CD14-positive monocyte (primary cell): ENCODE measurements at regions not wholly inside any gene's neighbourhood (a gene's known extent, or its start where the extent isn't known, plus 50 kb on each side); places are given as distances from the start of the nearest gene placed in this dataset.

Source experiments
- DNase-seq, 3 donors: peaks; one replicate each; pipeline ENCODE4 v3.0.0-alpha.2; 2011 to 2022
- H2AFZ ChIP-seq: 2 replicates; pipeline ENCODE4 v1.6.0; 2012; ENCODE audit warnings: mild to moderate bottlenecking, low read depth, low read length, inconsistent platforms; ENCODE audit not compliant: insufficient read depth, poor library complexity, severe bottlenecking
- H3K27ac ChIP-seq, 2 donors: 1 replicate in 1 of 2; 2 replicates in 1 of 2; pipeline ENCODE4 v1.5.1; 2012 to 2013; ENCODE audit warnings: low read length in 2 of 2, control low read depth in 1 of 2, inconsistent platforms in 1 of 2, low read depth in 1 of 2, mild to moderate bottlenecking in 1 of 2
- H3K27me3 ChIP-seq, 2 donors: one replicate each; pipeline versions ENCODE4 v1.6.0 to v1.6.1; 2011 to 2013; ENCODE audit warnings: low read length in 2 of 2; ENCODE audit not compliant: control insufficient read depth in 2 of 2, insufficient read depth in 2 of 2
- H3K36me3 ChIP-seq, 2 donors: replicated peaks in 1 of 2; 1 replicate in 1 of 2; 2 replicates in 1 of 2; pipeline versions ENCODE4 v1.5.1 to v1.6.1; 2012 to 2013; ENCODE audit warnings: low read length in 2 of 2, control low read depth in 1 of 2, inconsistent platforms in 1 of 2, mild to moderate bottlenecking in 1 of 2; ENCODE audit not compliant: insufficient read depth in 2 of 2, control insufficient read depth in 1 of 2
- H3K4me1 ChIP-seq, 2 donors: 1 replicate in 1 of 2; 2 replicates in 1 of 2; pipeline versions ENCODE4 v1.5.1 to v1.6.1; 2012 to 2013; ENCODE audit warnings: low read length in 2 of 2, control low read depth in 1 of 2, inconsistent platforms in 1 of 2, mild to moderate bottlenecking in 1 of 2, moderate library complexity in 1 of 2; ENCODE audit not compliant: insufficient read depth in 2 of 2, control insufficient read depth in 1 of 2
- H3K4me2 ChIP-seq: replicated peaks from 2 replicates; pipeline ENCODE3; 2012; ENCODE audit warnings: low read length, moderate library complexity, mild to moderate bottlenecking; ENCODE audit not compliant: poor library complexity, severe bottlenecking; ENCODE audit errors: extremely low read depth
- H3K4me3 ChIP-seq, 3 experiments: fragments of 200-600 bp in 1 of 3; sonication (generic) in 1 of 3; replicated peaks in 1 of 3; 1 replicate in 2 of 3; 2 replicates in 1 of 3; pipeline ENCODE4 v1.5.1; 2011 to 2013; ENCODE audit warnings: low read length in 3 of 3, mild to moderate bottlenecking in 3 of 3, control low read depth in 2 of 3, low read depth in 2 of 3, inconsistent platforms in 1 of 3, moderate library complexity in 1 of 3
- H3K79me2 ChIP-seq: 2 replicates; pipeline ENCODE4 v1.6.0; 2012; ENCODE audit warnings: mild to moderate bottlenecking, control low read depth, inconsistent platforms, low read length, moderate library complexity; ENCODE audit not compliant: insufficient read depth
- H3K9ac ChIP-seq: 2 replicates; pipeline ENCODE4 v1.6.0; 2017; ENCODE audit warnings: low read length, mild to moderate bottlenecking; ENCODE audit not compliant: insufficient read depth, poor library complexity, severe bottlenecking
- H3K9me3 ChIP-seq, 2 donors: replicated peaks in 1 of 2; 1 replicate in 1 of 2; 2 replicates in 1 of 2; pipeline versions ENCODE4 v1.5.1 to v1.6.1; 2012 to 2013; ENCODE audit warnings: low read length in 2 of 2, control low read depth in 1 of 2; ENCODE audit not compliant: control insufficient read depth in 1 of 2, insufficient read depth in 1 of 2
- H4K20me1 ChIP-seq: 2 replicates; pipeline ENCODE4 v1.6.0; 2012; ENCODE audit warnings: mild to moderate bottlenecking, low read length, control low read depth, moderate library complexity; ENCODE audit not compliant: insufficient read depth
- H3K27ac Mint-ChIP-seq, 7 donors: one replicate each; pipeline ENCODE4 v1.8.0; 2020; ENCODE audit warnings: mild to moderate bottlenecking in 7 of 7, mixed read lengths in 7 of 7, moderate library complexity in 6 of 7, inconsistent platforms in 2 of 7
- H3K27me3 Mint-ChIP-seq, 3 donors: one replicate each; pipeline ENCODE4 v1.8.0; 2021 to 2022; ENCODE audit warnings: low read depth in 3 of 3, mild to moderate bottlenecking in 3 of 3, mixed read lengths in 3 of 3, moderate library complexity in 3 of 3, inconsistent platforms in 1 of 3
- H3K36me3 Mint-ChIP-seq, 2 donors: one replicate each; pipeline ENCODE4 v1.8.0; 2020; ENCODE audit warnings: mixed read lengths in 2 of 2, inconsistent platforms in 1 of 2, mild to moderate bottlenecking in 1 of 2
- H3K4me1 Mint-ChIP-seq: one replicate; pipeline ENCODE4 v1.8.0; 2020; ENCODE audit warnings: mild to moderate bottlenecking, mixed read lengths
- H3K4me3 Mint-ChIP-seq, 2 donors: one replicate each; pipeline ENCODE4 v1.8.0; 2020; ENCODE audit warnings: mild to moderate bottlenecking in 2 of 2, mixed read lengths in 2 of 2, moderate library complexity in 1 of 2
- H3K9me3 Mint-ChIP-seq, 7 donors: one replicate each; pipeline ENCODE4 v1.8.0; 2020 to 2022; ENCODE audit warnings: mixed read lengths in 7 of 7, mild to moderate bottlenecking in 6 of 7, moderate library complexity in 6 of 7, inconsistent platforms in 2 of 7
- WGBS: methylation state at CpG from one replicate; pipeline ENCODE4 v1.1.5; 2013; ENCODE audit warnings: missing lambda C conversion rate; ENCODE audit not compliant: insufficient coverage; 5-methylcytosine and 5-hydroxymethylcytosine counted together
- intact Hi-C, 2 donors: fragments of 100-400 bp; cut with micrococcal nuclease; formaldehyde crosslinking; loops; one replicate each; pipeline versions ENCODE4 v1.15.0 to v1.15.1; 2023
- TF ChIP-seq, protein P1 (sequence below): fragments of 200-600 bp; IDR thresholded peaks from one replicate; pipeline ENCODE4 v1.8.0; 2022; ENCODE audit warnings: antibody characterized with exemption, mild to moderate bottlenecking

DNA sequence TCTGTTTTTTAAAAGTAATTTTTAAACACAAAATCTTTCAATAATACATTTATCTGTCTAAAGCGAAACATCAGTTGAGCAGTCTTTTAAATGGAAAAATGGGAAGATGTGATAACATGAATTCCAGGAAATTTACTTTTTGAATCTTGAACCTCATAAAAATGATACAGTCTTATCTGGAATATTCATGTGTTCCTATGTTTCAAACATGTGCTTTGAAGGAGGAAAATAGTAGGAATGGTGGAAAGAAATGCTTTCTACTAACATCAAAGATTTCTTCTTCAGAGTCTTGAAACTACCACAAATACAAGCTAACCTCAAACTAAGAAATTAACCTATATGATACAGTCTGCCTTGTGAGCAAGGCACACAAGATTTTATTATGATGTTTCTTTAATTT is 317.5 kb upstream of the SEMA3A start:
- no CpG with 5 or more reads among the region's 1 CpG for WGBS
- DNase-seq: no peak
- Mint-ChIP-seq H3K27me3 (no peaks in the 10 kb centered on the region), H3K4me1 (no peaks in the 10 kb centered on the region), H3K36me3 (no peaks in the 10 kb centered on the region), H3K4me3 (no peak overlapping the region), H3K27ac (no peak overlapping the region), H3K9me3 (peaks cover 0 to 2% (median 0%) of the 10 kb centered on the region in 7 donors)
- intact Hi-C loops: no loop called here
- Histone ChIP-seq H3K4me2 (no peak overlapping the region), H3K9ac (no peak overlapping the region), H3K79me2 (no peaks in the 10 kb centered on the region), H3K4me3 (no peak overlapping the region), H3K9me3 (no peaks in the 10 kb centered on the region), H3K36me3 (no peaks in the 10 kb centered on the region), H4K20me1 (no peaks in the 10 kb centered on the region), H3K4me1 (no peaks in the 10 kb centered on the region), H3K27ac (no peak overlapping the region), H2AFZ (no peak overlapping the region), H3K27me3 (no peaks in the 10 kb centered on the region)
- TF ChIP-seq, protein P1, sequence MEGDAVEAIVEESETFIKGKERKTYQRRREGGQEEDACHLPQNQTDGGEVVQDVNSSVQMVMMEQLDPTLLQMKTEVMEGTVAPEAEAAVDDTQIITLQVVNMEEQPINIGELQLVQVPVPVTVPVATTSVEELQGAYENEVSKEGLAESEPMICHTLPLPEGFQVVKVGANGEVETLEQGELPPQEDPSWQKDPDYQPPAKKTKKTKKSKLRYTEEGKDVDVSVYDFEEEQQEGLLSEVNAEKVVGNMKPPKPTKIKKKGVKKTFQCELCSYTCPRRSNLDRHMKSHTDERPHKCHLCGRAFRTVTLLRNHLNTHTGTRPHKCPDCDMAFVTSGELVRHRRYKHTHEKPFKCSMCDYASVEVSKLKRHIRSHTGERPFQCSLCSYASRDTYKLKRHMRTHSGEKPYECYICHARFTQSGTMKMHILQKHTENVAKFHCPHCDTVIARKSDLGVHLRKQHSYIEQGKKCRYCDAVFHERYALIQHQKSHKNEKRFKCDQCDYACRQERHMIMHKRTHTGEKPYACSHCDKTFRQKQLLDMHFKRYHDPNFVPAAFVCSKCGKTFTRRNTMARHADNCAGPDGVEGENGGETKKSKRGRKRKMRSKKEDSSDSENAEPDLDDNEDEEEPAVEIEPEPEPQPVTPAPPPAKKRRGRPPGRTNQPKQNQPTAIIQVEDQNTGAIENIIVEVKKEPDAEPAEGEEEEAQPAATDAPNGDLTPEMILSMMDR: no peak

DNA sequence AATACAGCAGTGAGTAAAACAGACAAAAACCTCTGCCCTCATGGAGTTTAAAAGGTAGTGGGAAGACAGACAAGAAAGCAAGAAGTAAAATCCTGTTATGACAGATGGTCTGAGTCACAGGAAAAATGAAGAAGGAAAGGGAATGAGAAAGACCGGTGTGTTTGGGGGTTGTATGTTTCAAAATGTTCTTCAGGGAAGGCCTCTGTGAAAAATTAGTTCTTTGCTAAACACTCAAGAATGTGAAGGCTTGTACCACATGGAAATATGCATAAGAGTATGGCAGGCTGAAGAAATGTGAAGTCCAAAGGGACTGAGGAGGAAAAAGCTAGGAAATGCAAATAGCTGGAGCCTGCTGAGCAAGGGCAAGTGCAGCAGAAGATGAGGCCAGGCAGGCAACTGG is 315.9 kb upstream of the SEMA3A start:
- Histone ChIP-seq H3K4me1 (no peaks in the 10 kb centered on the region), H3K27ac (no peak overlapping the region), H3K79me2 (no peaks in the 10 kb centered on the region), H3K9me3 (no peaks in the 10 kb centered on the region), H3K4me3 (no peak overlapping the region), H4K20me1 (no peaks in the 10 kb centered on the region), H3K9ac (no peak overlapping the region), H3K4me2 (no peak overlapping the region), H2AFZ (no peak overlapping the region), H3K27me3 (no peaks in the 10 kb centered on the region), H3K36me3 (no peaks in the 10 kb centered on the region)
- H3K4me1 Mint-ChIP-seq: no peaks in the 10 kb centered on the region
- no peak for DNase-seq
- H3K27ac Mint-ChIP-seq: no peak overlapping the region
- 69% methylated on average over 1 of the region's 1 CpG for WGBS
- no peaks in the 10 kb centered on the region for H3K36me3 Mint-ChIP-seq
- peaks cover 0 to 2% (median 0%) of the 10 kb centered on the region in 7 donors for H3K9me3 Mint-ChIP-seq
- no peaks in the 10 kb centered on the region for H3K27me3 Mint-ChIP-seq
- TF ChIP-seq, protein P1: no peak
- intact Hi-C loops: no loop called here
- no peak overlapping the region for H3K4me3 Mint-ChIP-seq
